ENCODE measurements at regions not wholly inside any gene's neighbourhood (a gene's known extent, or its start where the extent isn't known, plus 50 kb on each side); places are given as distances from the start of the nearest gene placed in this dataset.

DNA sequence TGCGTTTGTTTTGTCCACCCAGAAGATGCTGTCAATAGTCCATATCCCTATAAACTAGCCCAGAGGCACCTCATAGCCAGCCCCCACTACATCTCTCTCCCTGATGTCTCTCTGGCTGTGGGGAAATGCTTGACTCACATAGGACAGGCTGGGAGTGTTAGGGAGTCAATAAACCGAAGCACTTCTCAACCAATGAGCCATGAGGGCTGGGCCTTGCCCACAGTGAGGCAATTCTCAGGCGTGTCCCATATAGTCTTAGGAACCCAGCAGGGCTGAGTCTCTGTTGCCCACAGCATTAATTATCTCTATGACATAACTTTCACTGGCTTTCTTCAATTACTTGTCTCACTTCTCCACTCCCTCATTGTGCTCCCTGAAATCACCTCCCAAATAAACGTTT is 387.3 kb upstream of the CDH11 start:
- TF ChIP-seq, protein P1, sequence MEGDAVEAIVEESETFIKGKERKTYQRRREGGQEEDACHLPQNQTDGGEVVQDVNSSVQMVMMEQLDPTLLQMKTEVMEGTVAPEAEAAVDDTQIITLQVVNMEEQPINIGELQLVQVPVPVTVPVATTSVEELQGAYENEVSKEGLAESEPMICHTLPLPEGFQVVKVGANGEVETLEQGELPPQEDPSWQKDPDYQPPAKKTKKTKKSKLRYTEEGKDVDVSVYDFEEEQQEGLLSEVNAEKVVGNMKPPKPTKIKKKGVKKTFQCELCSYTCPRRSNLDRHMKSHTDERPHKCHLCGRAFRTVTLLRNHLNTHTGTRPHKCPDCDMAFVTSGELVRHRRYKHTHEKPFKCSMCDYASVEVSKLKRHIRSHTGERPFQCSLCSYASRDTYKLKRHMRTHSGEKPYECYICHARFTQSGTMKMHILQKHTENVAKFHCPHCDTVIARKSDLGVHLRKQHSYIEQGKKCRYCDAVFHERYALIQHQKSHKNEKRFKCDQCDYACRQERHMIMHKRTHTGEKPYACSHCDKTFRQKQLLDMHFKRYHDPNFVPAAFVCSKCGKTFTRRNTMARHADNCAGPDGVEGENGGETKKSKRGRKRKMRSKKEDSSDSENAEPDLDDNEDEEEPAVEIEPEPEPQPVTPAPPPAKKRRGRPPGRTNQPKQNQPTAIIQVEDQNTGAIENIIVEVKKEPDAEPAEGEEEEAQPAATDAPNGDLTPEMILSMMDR (IDR thresholded peaks at IDR 0.05; ENCODE audit: insufficient read depth, low read length), result no peak
- no peak for TF ChIP-seq POLR2AphosphoS5 (IDR thresholded peaks at IDR 0.05; ENCODE audit: low read depth)
- TF ChIP-seq GABPA (IDR thresholded peaks at IDR 0.05; ENCODE audit: low read depth), result no peak
- TF ChIP-seq, protein P2, sequence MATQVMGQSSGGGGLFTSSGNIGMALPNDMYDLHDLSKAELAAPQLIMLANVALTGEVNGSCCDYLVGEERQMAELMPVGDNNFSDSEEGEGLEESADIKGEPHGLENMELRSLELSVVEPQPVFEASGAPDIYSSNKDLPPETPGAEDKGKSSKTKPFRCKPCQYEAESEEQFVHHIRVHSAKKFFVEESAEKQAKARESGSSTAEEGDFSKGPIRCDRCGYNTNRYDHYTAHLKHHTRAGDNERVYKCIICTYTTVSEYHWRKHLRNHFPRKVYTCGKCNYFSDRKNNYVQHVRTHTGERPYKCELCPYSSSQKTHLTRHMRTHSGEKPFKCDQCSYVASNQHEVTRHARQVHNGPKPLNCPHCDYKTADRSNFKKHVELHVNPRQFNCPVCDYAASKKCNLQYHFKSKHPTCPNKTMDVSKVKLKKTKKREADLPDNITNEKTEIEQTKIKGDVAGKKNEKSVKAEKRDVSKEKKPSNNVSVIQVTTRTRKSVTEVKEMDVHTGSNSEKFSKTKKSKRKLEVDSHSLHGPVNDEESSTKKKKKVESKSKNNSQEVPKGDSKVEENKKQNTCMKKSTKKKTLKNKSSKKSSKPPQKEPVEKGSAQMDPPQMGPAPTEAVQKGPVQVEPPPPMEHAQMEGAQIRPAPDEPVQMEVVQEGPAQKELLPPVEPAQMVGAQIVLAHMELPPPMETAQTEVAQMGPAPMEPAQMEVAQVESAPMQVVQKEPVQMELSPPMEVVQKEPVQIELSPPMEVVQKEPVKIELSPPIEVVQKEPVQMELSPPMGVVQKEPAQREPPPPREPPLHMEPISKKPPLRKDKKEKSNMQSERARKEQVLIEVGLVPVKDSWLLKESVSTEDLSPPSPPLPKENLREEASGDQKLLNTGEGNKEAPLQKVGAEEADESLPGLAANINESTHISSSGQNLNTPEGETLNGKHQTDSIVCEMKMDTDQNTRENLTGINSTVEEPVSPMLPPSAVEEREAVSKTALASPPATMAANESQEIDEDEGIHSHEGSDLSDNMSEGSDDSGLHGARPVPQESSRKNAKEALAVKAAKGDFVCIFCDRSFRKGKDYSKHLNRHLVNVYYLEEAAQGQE (IDR thresholded peaks at IDR 0.05; ENCODE audit: insufficient replicate concordance, low read depth), result no peak
